ENCODE measurements at regions not wholly inside any gene's neighbourhood (a gene's known extent, or its start where the extent isn't known, plus 50 kb on each side); places are given as distances from the start of the nearest gene placed in this dataset.

GRCh38 chr20:6421321-6422248 lies 298.8 kb upstream of the FERMT1 start:
- no peak for DNase-seq

DNA sequence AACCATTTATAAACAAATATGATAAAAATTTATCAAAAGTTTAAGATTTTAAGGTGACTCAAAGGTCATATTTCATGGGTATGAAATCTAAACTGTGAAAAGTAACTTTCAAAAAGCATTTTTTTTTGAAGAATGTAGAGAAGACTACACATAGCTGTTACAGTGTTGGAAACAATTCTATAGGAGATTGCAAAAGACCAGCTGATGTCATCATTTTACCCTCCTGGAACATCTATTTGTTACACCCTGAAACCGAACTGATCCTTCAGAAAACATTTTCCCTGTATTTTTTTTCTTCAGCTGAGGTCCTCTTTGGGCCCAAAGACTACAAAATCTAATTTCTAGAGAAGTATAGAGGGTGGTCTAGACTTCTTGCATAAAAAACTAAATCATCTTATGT lies 297.5 kb upstream of the FERMT1 start:
- no peak for DNase-seq

DNA sequence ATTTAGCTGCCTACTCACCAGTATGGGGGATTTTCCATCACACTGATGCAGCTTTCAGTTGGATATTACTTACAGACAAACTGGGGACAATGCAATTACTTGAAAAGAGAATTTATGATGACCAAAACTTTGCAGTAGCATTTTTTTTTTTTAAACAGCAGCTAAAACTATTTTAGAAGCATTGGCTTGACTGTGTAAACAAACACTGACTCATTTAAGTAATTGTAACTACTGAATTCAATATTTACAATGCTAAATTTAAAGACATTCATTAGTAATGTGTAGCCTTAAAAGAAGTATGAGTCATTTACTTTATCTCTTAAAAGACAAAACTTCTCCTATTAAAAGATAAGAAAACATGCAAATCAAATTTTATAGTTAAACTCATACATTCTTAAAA lies 295.9 kb upstream of the FERMT1 start:
- DNase-seq: no peak

GRCh38 chr20:6416371-6416770 lies 293.5 kb upstream of the FERMT1 start:
- DNase-seq: no peak

GRCh38 chr20:6411651-6412050 lies 288.8 kb upstream of the FERMT1 start:
- no peak for DNase-seq

- DNase-seq: no peak
These were observed 287.9 kb upstream of the FERMT1 start for GRCh38 chr20:6410721-6411120.

- DNase-seq: no peak
These were observed 284.3 kb upstream of the FERMT1 start for GRCh38 chr20:6407163-6407562.

DNA sequence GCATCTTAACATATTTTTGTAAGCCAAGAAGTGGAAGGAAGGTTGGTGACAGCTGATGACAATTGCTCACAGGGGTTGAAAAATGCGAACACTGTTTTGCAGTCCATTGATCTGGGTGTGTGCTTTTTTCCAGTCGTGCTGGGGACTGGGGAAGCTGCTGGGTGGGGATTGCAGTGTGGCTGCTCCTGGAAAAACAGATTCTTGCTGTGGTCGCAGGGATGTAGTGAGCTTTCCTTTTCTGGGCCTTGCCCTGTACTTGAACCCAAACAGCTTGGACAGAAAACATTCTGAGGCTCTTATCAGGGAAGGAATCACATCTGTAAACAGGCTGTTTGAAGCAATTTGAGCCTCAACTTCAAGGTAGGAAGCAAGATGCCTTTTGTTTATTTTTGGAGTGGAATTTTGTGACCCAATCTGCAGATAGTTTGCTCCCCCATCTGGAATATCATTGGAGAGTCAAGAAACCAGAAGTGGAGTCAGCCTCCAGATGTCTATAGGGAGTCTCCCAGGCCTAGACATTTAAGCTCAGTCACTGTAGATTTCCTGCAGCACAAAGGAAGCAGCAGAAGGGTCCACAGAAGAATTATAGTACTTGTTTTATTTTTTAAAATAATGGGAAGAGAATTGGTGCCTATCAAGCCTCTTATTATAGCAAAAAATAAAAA lies 279.2 kb upstream of the FERMT1 start:
- DNase-seq: no peak

DNA sequence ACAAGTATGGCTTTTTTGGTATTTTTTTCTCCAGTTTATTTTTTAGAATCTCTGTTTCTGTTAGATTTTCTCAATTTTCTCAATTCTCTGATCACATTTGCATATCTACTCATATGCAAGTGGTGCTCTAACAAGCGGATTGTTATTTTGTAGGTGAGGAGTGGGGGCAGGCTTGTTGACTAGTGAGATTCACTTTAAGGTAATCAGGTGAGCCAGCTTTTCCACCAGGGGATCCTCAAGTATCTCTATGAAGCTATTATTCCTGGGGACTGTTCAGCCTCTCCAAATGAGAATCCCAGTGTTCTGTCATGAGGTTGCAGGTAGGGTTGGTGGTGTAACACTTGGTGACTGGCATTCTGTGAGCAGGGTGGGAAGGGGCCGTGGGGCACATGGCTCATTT lies 274.3 kb upstream of the FERMT1 start:
- no peak for DNase-seq

- DNase-seq: no peak
These were observed 272.9 kb upstream of the FERMT1 start for GRCh38 chr20:6395695-6396094.

DNA sequence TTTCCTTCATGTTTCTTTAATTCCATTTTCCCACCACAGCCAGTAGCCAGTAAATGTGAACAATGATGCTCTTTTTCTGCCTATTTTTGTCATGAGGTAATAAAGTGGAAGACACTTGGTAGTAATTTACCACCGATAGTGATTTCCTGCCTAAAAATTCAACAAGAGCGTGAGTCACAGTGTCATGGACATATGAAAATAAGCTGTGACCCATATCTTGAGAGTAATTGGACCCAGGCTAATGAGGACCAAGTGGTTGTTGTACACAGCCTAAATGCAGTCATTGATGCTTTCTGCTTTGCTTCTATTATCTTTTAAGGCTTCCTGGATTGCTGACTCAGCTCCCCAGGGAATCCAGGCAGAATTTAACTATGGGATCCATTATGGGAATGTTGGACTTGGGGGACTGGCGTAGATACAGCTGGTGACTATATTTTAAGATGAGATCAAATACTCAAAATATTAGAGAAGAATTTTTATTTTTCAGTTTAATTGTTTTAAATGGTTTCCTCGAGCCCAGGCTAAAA lies 265.9 kb upstream of the FERMT1 start:
- DNase-seq: no peak

DNA sequence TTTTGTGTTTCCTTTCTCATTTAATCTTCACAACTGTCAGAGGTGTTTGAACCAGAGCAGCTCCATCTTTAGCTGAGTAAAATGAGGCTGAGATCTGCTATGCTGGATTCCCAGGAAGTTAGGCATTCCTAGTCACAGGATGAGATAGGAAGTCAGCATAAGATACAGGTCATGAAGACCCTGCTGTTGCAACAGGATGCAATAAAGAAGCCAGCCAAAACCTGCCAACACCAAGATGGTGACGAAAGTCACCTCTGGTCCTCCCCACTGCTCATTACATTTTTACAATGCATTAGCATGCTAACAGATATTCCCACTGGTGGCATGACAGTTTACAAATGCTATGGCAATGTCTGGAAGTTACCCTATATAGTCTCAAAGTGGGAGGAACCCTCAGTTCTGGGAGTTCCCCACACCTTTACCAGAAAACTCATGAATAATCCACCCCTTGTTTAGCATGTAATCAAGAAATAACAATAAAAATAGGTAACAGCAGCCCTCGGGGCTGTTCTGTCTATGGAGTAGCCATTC lies 262.2 kb upstream of the FERMT1 start:
- no peak for DNase-seq

DNA sequence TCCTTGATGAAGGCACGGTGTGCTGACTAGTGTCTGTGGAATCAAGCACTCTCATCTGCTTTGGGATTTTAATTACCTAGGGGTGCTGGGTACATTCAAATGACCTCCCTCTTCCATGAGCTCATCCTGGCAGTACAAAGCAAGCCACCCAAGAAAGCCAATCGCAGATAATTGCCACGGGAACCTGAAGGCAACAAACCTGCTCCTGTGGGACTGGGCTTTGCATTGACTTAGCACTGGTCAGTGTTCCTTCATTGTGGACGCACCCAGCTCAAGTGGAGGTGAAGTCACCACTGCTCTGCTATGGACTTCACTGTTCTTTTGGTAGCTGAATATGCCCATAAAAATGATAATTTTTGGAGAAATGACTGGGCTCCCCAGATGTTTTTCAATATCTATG lies 261.6 kb upstream of the FERMT1 start:
- no peak for DNase-seq

GRCh38 chr20:6381887-6382286 lies 259.1 kb upstream of the FERMT1 start:
- no peak for DNase-seq

DNA sequence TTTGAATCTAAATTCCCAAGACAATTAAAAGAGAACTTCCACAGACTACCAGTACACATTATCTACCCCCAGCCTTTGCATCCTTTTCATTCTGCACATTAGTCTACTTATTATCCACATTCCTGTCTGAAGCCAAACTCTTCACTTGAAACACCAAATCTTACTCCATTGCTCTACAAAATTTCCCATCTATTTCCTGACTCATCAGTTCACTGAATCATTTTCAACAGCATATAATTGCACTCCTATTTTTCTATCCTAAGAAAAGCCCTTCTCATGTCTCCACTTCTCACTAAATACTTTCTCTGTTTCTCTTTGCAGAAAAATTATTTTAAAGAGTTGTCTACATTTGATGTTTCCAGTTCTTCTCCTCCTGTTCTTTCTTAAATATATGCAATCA lies 239.4 kb upstream of the FERMT1 start:
- DNase-seq: no peak

DNA sequence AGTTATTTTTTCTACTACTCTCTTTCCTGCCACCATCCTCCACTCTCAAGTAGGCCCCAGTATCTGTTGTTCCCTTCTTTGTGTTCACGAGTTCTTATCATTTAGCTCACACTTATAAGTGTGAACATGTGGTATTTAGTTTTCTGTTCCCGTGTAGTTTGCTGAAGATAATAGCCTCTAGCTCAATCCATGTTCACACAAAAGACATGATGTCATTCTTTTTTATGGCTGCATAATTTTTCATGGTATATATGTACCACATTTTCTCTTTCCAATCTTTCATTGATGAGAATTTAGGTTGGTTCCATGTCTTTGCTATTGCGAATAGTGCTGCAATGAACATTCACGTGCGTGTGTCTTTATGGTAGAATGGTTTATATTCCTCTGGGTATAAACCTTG lies 237.9 kb upstream of the FERMT1 start:
- DNase-seq: no peak

DNA sequence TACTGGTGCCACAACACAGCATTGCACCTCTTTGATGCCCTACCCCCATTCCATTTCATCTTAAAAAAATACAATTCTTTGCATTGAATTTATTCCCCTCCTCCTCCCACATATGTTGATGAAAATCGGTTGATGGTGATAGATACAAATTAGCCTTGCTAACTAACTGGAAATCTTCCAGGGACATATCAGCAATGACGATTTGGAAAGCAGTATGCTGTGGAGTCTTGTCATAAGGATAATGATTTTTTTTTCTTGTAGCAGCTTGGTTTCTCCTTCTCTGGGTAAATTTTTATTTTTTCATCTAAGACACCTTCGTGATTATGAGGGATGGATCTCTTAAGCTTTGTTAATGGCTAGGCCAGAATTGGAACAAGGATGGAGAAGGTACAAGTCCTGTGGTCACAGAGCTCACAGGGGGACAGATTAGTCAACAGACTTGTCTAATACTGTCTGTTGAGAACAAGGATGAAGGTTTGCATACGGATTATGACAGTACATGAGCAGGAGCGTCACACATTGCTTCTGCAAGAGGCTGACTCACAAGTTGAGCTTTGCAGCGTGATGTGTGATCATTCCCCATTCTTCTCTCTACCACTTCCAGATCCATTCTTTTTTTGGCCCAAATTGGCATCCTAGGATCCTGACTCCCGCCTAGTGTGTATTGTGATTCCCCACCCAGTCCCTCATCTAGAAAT lies 233.1 kb upstream of the FERMT1 start:
- no peak for DNase-seq

DNA sequence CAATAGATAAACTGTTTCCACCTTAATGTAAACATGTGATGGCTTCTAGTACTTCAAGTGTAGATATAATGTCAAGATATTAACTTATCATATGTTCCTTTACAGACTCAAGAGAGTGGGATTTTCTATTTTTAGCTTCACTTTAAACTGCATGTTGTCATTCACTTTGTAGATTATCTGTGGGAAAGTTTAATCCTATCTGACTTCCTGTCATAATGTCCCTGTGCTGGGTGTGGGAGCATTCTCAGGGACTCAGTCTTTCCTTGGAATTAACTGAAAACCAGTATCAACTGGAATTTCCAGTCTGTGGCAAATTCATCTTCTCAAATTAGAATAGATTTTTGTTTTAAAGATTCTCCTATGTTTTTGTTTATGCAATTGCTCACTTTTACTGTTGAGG lies 226.1 kb upstream of the FERMT1 start:
- DNase-seq: no peak

- no peak for DNase-seq
These were observed 225.1 kb upstream of the FERMT1 start for GRCh38 chr20:6347916-6348315.

- no peak for DNase-seq
These were observed 218.7 kb upstream of the FERMT1 start for GRCh38 chr20:6341491-6341890.

GRCh38 chr20:6339176-6339575 lies 216.3 kb upstream of the FERMT1 start:
- no peak for DNase-seq

DNA sequence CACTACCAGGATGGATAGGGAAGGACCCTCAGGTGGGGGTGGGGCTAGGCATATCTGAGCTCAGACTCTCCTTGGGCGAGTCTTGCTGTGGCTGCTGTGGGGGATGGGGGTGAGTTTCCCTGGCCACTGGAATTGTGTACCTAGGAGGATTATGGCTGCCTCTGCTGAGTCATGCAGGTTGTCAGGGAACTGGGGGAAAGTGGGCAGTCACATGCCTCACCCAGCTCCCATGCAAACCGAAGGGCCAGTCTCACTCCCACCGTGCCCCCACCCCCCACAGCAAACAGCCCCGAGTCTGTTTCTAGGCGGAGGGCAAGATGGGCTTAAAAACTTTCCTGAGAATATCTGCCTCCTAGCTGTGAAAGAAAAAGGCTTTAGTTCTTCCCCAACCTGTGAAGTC lies 210.3 kb upstream of the FERMT1 start:
- no peak for DNase-seq
